GM19372 (cell line): ENCODE measurements at regions not wholly inside any gene's neighbourhood (a gene's known extent, or its start where the extent isn't known, plus 50 kb on each side); places are given as distances from the start of the nearest gene placed in this dataset.
"Not testable (repeated sequence)": the region's sequence is repeated elsewhere in the genome, so short reads cannot be mapped to it uniquely, and the experiment has no call there.

Source experiments
- ATAC-seq: cut with Tn5 transposase; IDR thresholded peaks from one replicate; pipeline ENCODE4 v1.9.1; 2021; ENCODE audit warnings: mild to moderate bottlenecking, low read depth, moderate library complexity; ENCODE audit not compliant: unreplicated experiment

DNA sequence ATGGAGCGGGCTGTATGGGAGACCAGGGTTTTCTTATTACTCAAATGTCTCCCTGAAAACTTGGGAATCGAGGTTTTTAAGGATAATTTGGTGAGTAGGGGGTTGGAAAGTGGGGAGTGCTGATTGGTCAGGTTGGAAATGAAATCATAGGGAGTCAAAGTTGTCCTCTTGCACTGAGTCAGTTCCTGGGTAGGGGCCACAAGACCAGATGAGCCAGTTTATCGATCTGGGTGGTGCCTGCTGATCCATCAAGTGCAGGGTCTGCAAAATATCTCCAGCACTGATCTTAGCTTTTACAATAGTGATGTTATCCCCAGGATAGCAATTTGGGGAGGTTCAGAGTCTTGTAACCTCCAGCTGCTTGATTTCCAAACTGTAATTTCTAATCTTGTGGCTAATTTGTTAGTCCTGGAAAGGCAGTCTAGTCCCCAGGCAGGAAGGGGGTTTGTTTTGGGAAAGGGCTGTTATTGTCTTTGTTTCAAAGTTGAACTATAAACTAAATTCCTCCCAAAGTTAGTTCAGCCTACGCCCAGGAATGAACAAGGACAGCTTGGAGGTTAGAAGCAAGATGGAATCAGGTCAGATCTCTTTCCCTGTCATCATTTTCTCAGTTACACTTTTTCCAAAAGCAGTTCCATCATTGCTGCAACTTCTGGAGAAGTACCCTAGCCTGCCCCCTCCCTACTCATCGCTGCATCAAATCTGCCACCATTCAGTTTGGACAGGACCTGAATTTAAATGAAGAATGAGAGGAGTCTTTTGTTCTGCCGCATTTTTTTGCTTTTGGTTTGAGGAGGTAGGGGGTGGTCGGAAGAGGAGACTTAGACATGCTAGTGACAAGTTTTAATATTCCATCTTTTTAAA, 236.4 kb upstream of the GALNT17 start:
- not testable (repeated sequence) for ATAC-seq

- ATAC-seq, result no peak
Measured at GRCh38 chr7:70907259-70908247, 224.4 kb upstream of the GALNT17 start.

DNA sequence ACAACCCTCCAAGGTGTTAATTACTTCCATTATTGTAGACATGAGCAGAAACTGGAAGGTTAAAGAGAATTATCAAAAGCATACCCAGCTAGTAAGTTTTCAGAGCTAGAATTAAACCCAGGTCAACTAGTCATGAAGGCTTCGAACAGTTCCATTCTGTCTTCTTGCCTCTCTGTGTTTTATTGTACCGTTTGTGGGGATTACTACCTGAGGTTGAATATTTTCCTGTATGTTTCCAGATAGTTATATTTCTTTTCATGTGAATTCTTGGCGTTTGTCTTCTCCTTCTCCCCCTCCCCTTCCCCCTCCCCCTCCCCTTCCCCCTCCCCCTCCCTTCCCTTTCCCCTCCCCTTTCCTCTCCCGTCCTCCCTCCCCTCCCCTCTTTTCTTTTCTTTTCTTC, 218.0 kb upstream of the GALNT17 start:
- no peak for ATAC-seq

- ATAC-seq, result no peak
Measured at GRCh38 chr7:70915067-70915466, 216.9 kb upstream of the GALNT17 start.

DNA sequence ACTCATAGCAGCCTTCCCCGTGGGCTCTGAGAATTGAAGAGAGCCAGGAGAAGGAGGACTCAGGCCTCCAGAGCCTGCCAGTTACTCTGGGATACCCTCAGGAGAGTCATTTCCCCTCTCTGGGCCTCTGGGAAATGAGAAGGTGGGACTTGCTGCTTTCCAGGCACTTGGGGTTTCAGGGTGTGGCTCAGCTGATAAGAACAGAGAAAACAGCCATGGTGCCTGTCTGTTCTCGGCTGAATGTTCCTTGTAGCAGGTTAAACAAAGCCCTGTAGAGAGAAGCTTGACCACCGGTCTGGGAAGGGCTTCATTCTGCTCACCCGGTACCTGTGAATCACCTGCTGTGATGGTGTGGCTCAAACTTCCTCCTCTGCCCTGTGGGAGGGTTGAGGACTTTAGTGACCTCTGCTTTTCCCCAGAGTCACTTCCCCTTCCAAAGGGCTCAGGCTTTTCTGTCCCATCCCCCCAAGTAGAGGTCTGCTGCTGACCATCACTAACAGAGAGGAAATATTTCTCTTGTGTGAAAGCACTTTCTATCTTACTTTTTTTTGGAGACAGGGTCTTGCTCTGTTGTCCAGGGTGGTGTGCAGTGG, 212.4 kb upstream of the GALNT17 start:
- no peak for ATAC-seq

DNA sequence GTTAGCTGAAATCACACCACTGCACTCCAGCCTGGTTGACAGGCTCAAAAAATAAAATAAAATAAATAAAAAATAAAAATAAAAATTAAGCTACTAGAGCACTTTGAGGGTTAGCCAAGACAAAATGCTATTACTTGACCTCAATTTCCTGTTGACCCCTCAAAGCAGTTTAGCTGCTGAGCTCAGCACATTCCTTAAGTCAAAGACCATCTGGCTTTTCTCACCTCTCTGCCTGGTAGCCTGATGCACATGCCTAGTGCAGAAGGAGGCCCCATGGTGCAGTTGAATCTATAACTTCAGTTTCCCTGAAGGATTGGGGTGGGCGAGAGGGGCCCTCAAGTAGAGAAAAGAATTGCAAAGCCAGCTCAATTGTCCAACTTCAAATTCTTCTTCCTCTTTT, 211.1 kb upstream of the GALNT17 start:
- no peak for ATAC-seq

DNA sequence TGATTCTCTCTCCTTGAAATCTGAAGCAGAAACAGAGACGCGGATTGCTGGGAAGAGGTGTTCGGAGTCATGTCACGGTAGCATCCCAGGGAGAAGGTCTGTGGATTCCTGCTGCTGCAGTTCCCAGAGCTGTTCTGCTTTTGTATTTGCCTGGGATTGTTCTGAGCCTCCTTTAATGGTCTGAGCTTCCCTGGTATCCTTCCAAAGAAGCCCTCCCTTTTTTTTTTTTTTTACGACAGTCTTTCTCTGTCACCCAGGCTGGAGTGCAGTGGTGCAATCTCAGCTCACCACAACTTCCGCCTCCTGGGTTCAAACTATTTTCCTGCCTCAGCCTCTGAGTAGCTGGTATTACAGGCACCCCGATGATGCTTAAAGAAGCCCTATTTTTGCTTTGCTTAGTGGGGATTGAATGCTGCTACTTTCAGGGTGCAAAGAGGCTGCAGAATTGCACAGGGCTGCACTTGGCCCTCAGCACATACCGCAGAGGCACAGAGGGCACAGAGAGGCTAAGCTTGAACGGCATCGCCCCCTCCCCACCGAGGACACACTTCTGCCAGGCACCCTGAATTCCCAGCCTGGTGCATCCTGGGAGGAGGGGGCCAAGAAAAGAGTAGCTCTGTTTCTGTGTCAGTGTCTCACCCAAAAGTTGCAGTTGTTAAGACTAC, 208.6 kb upstream of the GALNT17 start:
- no peak for ATAC-seq

DNA sequence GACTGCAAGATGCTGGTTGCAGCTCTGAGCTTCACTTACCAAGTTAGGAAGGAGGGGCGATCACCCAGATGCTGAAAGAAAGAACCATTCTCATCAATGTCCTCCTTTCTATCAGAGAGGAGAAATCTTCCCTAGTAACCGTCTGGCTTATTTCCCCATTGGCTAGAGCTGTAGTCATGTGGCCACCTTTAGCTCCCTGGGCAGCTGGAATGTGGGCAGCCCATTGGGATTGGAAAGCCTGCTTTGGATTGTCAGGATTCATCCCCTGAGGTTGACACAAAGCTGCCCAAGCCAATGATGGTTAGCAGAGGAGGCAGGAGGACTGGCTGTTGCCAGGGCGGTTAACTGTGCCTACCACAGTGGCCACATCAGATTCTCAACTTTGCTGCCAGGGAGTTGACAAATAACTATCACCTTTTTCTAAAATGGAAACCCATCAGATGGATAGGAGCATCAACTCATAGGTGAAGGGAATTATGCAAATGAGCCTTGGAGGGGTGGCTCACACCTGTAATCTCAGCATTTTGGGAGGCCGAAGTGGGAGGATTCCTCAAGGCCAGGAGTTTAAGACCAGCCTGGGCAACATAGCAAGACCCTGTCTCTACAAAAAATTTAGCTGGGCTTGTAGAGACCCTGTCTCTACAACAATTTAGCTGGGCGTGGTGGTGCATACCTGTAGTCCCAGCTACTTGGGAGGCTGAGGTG, 206.4 kb upstream of the GALNT17 start:
- ATAC-seq, result no peak

GRCh38 chr7:70926666-70927065, 205.3 kb upstream of the GALNT17 start:
- ATAC-seq, result no peak

DNA sequence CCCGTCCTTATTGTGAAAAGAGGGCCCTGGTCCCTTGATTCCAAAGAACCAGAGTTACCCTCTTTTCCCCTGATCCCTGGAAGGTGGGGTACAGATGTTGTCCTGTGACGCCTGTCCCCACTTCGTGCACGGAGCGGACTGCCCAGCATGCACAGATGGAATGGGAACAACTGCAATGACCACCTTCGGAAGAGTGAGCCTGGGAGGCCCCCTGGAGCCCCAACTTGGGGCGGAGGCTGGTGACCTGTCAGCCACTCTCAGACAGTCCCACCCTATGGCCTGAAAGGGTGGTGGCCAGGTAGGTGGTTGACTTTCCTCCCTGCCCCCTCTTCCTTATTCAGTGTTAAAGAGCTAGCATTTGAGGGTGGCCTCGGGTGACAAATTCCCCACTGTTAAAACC, 196.6 kb upstream of the GALNT17 start:
- no peak for ATAC-seq

DNA sequence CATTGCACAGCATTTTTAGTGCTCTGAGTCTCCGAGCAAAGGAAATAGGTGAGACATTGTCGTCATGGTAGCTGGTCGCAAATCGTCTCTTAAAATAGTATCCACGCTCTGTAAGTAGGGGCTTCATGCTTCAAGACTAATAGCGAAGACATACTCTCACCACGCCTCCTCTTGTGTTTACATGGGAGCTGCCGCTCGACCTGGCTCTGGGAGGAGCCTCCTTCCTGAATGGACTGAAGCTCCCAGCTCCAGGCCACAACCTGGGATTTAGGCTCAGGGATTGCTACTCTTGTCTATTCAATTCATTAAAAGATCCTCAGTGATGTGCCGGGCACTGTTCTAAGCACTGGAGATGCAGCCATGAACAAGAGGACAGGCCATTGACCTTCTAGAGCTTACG, 196.1 kb upstream of the GALNT17 start:
- no peak for ATAC-seq

DNA sequence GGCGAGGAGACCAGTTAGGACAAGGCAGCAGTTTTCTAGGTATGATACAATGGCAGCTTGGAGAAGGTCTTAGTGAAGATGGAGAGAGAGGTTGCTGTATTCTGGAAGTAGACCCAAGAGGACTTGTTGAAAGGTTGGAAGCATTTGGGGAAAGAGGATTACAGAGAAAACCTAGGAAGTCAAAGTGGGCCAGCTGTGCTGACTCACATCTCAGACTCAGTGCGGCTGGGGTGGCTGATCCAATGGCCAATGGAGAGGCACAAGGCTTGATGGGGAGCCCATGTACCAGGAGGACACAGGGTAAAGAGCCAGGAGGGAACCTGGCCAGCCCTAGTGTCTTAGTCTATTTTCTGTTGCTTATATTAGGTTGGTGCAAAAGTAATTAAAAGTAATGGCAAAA, 194.5 kb upstream of the GALNT17 start:
- ATAC-seq, result no peak

GRCh38 chr7:70940597-70940996, 191.3 kb upstream of the GALNT17 start:
- ATAC-seq, result no peak

DNA sequence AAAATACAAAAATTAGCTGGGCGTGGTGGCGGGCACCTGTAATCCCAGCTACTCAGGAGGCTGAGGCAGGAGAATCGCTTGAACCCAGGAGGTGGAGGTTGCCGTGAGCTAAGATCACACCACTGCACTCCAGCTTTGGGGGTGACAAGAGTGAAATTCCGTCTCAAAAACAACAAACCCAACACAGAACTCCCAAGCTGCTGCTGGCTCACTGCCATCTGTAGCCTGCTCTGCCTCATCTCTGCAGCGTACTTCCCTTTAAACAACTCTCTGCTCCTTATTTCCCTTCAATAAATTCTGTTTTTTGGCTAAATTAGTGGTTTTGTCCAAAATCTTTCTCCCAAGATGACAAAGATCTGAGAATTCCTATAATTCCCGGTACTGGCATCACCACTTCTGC, 189.2 kb upstream of the GALNT17 start:
- no peak for ATAC-seq

- ATAC-seq, result no peak
Measured at GRCh38 chr7:70944516-70944915, 187.4 kb upstream of the GALNT17 start.

- ATAC-seq, result no peak
Measured at GRCh38 chr7:70947181-70947580, 184.8 kb upstream of the GALNT17 start.

DNA sequence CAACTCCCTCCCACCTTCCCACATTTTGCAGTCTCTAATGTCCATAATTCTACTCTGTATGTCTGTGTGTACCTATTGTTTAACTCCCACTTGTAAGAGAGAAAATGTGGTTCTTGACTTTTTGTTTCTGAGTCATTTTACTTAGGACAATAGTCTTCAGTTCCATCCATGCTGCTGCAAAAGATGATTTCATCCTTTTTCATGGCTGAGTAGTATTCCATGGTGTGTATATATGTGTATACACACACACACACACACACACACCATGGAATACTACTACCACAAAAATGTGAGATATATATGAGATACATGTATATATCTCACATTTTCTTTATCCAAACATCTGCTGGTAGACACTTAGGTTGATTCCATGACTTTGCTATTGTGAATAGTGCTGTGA, 182.1 kb upstream of the GALNT17 start:
- ATAC-seq, result no peak

DNA sequence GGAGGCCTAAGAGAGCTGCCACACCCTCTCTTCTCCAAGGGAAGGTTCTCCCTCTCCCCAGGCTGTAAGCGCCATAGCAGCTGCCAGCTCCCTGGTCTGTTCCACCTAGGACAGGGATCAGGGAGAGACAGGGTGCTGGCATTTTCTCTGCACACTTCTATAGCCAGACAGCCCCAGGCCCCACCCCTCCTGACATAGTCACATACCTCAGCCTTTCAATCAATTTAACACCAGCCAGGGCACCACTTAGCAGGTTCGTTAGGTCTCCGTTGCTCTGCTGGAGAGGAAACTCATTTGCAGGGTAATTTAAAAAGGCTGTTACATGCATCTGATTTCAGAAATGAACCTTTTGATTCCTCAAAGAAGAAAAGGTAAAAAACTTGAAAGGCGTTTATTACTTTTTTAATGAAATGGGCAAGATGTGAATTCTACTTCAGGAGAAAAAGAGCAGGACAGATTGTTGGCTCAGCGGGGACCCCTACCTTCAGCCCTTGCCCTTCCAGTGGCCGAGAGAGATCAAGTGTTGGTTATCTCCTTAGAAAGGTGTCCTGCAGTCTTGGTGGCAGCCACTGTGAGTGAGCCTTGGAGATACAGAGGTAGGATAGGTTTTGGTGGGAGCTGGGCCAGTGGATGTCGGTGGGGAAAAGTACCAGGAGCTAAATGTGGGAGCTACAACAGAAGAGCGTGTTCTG, 180.5 kb upstream of the GALNT17 start:
- no peak for ATAC-seq

- ATAC-seq, result no peak
Measured at GRCh38 chr7:70952311-70952710, 179.6 kb upstream of the GALNT17 start.
